IPS DF 6.9 (cell line): ENCODE measurements at regions not wholly inside any gene's neighbourhood (a gene's known extent, or its start where the extent isn't known, plus 50 kb on each side); places are given as distances from the start of the nearest gene placed in this dataset.

ENCODE experiments used
- DNase-seq: peaks from one replicate; pipeline ENCODE4 v3.0.0-alpha.2; 2013; ENCODE audit warnings: low read depth, low spot score
- H3K27ac ChIP-seq: one replicate; pipeline ENCODE4 v1.5.1; 2013; ENCODE audit warnings: low read length, control low read depth
- H3K27me3 ChIP-seq: 2 replicates; pipeline ENCODE4 v1.6.1; 2013; ENCODE audit warnings: mild to moderate bottlenecking, low read length; ENCODE audit not compliant: control insufficient read depth, insufficient read depth
- H3K36me3 ChIP-seq: 2 replicates; pipeline ENCODE4 v1.6.1; 2013; ENCODE audit warnings: low read length; ENCODE audit not compliant: control insufficient read depth, insufficient read depth
- H3K4me1 ChIP-seq: 2 replicates; pipeline ENCODE4 v1.6.1; 2013; ENCODE audit warnings: low read length; ENCODE audit not compliant: control insufficient read depth, insufficient read depth
- H3K4me3 ChIP-seq: 2 replicates; pipeline ENCODE4 v1.5.1; 2013; ENCODE audit warnings: mild to moderate bottlenecking, low read length
- H3K9me3 ChIP-seq: 2 replicates; pipeline ENCODE4 v1.6.1; 2013; ENCODE audit warnings: low read length, inconsistent platforms; ENCODE audit not compliant: control insufficient read depth, insufficient read depth
- WGBS: extraction: QIAGEN DNeasy Blood & Tissue Kit; methylation state at CpG from one replicate; pipeline ENCODE4 v1.1.7; 2013; ENCODE audit warnings: mixed read lengths, missing lambda C conversion rate; ENCODE audit not compliant: insufficient read length, insufficient coverage; 5-methylcytosine and 5-hydroxymethylcytosine counted together

DNA sequence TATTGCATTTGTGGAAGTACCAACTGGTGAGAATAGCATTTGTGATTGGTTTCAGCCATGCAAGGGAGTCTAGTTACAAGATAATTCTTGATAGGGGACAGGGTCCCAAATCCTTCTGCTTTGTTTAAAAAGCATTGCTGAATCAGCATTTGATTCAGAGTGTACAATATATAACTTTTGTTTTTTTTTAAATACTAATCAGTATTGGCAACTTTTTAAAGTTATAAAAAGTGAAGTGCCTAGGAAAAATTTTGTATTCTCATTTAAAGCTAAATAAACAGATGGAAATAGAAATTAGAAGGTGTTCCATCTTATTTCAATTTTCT is 75.4 kb upstream of the SLC25A26 start:
- no peaks in the 10 kb centered on the region for H3K27me3 ChIP-seq
- H3K36me3 ChIP-seq, result no peaks in the 10 kb centered on the region
- DNase-seq, result no peak
- H3K9me3 ChIP-seq, result no peaks in the 10 kb centered on the region
- H3K4me3 ChIP-seq, result no peak overlapping the region
- no peaks in the 10 kb centered on the region for H3K4me1 ChIP-seq
- H3K27ac ChIP-seq, result no peak overlapping the region

DNA sequence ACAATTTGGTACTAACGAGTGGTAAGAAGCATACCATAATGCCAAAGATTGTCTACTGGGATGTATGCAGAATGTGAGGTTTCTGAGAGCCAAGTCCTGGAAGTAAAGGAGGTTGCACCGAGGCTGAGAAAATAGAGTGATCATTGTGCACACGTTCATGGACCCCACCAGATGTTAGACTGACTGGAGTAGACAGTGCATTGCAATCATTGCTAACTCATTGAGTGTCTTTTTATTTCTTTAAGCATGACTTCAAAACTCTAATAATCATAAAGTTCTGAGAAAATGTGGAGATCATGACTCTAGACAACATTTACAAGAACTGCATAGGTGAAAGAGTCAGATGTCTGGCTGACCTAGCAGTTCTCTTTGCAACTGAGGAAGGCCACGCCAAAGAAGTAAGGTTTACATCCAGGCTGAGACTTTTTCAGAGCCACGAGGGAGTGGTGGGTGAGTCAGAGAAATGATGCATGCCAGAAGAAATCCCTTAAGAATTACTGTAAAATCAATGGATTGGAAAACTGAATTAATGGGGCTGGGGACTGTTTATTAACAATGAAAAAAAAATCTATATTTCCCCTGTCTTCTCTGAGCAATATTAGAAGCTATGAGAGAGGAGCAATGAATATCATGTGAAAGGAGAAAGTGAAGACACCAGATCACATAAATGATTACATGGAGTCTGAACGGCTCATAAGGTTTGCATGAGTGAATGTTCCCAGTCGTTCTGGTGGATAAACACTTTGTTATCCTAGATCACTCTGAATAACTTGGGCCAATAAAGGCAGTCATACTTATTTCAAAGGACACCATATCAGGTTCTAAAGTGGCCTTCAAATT is 76.0 kb upstream of the SLC25A26 start:
- Histone ChIP-seq H3K9me3 (no peaks in the 10 kb centered on the region), H3K4me3 (no peak overlapping the region), H3K4me1 (no peaks in the 10 kb centered on the region), H3K36me3 (no peaks in the 10 kb centered on the region), H3K27ac (no peak overlapping the region), H3K27me3 (no peaks in the 10 kb centered on the region)
- DNase-seq, result no peak
- no CpG with 5 or more reads among the region's 7 CpGs for WGBS

DNA sequence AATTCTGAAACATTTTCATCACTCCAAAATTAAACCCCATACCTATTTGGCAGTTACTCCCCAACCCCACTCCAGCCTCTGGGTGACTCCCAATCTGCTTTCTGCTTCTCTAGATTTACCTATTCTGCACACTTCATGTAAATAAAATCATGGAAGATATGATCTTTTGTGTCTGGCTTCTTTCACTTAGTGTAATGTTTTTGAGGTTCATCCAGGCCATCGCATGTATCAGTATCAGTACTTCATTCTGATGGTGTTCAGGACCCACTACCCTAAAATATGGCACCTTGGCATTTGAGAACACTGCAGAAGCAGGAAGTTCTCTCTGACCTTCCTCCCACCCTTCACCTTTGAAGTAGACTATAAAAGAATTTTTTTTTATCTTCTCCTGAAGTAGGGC is 78.7 kb upstream of the SLC25A26 start:
- no peaks in the 10 kb centered on the region for H3K9me3 ChIP-seq
- H3K36me3 ChIP-seq, result no peaks in the 10 kb centered on the region
- H3K27ac ChIP-seq, result no peak overlapping the region
- H3K4me3 ChIP-seq, result no peak overlapping the region
- no CpG with 5 or more reads among the region's 1 CpG for WGBS
- DNase-seq, result no peak
- no peaks in the 10 kb centered on the region for H3K4me1 ChIP-seq
- H3K27me3 ChIP-seq, result no peaks in the 10 kb centered on the region

DNA sequence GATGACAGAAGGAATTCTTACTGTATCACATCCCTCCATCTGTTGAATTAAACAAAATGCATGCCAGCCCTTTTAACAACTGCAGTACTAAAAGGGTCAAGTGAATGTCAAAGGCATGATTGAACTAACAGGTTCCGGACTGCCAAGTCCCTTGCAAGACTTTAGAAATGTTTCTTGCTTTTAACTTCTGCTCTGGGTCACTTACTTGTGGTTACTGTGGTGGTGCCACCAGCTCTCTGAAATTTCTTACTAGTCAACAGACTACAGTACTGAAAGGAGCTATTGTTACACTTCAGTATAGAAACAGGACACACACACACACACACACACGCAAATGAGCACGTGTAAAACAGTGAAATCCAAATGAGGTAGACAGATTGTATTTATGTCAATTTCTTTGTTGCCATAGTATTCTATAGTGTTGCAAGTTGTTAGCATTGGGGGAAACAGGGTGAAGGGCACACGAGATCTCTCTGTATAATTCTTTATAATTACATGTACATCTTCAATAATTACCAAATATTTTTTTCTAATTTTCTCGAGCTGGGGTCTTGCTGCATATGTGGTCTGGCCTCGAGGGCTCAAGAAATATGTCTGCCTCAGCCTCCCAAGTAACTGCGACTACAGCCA is 79.9 kb upstream of the SLC25A26 start:
- no peak for DNase-seq
- Histone ChIP-seq H3K27me3 (no peaks in the 10 kb centered on the region), H3K27ac (no peak overlapping the region), H3K4me1 (no peaks in the 10 kb centered on the region), H3K4me3 (no peak overlapping the region), H3K36me3 (no peaks in the 10 kb centered on the region), H3K9me3 (no peaks in the 10 kb centered on the region)
- WGBS, result no CpG with 5 or more reads among the region's 7 CpGs

DNA sequence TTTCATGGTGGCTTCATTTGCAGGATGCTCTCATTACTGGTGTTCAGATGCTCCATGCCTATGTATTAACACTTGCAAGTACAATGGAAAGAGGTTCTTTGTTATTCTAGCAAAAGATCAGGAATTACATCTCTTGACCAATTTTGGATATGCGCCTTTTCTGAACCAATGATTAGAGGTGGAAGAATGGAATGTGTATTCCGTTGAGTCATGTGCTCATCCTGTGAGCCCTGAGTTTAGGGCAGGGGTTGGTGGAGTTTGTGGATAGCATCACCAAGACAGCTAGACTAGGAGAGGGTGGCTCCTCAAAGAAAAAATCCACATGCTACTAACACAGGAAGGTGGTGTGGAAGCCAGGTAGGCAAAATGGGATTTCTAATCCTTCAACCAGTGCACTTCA is 80.7 kb upstream of the SLC25A26 start:
- H3K4me1 ChIP-seq, result no peaks in the 10 kb centered on the region
- no peak overlapping the region for H3K4me3 ChIP-seq
- no peaks in the 10 kb centered on the region for H3K36me3 ChIP-seq
- no peak overlapping the region for H3K27ac ChIP-seq
- no peak for DNase-seq
- no peaks in the 10 kb centered on the region for H3K27me3 ChIP-seq
- H3K9me3 ChIP-seq, result no peaks in the 10 kb centered on the region
- WGBS, result no CpG with 5 or more reads among the region's 2 CpGs

DNA sequence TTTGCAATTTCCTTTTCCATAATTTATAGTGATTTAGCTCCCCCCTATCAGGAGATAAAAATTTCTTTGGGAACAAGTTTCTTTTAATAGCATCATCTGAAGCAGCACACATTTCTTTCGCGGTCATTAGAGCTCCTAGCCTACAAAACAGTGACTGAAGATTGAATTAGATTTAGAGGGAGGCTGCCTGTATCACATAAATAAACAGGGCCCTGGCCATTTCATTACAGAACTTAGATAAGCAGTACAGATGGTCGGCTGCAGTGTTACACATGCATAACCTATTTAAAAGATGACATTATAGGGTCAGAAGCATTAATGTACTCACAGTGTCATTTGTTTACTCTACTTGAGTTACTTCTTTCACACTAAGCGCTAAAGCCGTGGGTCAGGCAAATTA is 81.4 kb upstream of the SLC25A26 start:
- no peaks in the 10 kb centered on the region for H3K36me3 ChIP-seq
- H3K4me3 ChIP-seq, result no peak overlapping the region
- no peak for DNase-seq
- H3K9me3 ChIP-seq, result no peaks in the 10 kb centered on the region
- WGBS, result no CpG with 5 or more reads among the region's 5 CpGs
- no peak overlapping the region for H3K27ac ChIP-seq
- H3K27me3 ChIP-seq, result no peaks in the 10 kb centered on the region
- H3K4me1 ChIP-seq, result no peaks in the 10 kb centered on the region

DNA sequence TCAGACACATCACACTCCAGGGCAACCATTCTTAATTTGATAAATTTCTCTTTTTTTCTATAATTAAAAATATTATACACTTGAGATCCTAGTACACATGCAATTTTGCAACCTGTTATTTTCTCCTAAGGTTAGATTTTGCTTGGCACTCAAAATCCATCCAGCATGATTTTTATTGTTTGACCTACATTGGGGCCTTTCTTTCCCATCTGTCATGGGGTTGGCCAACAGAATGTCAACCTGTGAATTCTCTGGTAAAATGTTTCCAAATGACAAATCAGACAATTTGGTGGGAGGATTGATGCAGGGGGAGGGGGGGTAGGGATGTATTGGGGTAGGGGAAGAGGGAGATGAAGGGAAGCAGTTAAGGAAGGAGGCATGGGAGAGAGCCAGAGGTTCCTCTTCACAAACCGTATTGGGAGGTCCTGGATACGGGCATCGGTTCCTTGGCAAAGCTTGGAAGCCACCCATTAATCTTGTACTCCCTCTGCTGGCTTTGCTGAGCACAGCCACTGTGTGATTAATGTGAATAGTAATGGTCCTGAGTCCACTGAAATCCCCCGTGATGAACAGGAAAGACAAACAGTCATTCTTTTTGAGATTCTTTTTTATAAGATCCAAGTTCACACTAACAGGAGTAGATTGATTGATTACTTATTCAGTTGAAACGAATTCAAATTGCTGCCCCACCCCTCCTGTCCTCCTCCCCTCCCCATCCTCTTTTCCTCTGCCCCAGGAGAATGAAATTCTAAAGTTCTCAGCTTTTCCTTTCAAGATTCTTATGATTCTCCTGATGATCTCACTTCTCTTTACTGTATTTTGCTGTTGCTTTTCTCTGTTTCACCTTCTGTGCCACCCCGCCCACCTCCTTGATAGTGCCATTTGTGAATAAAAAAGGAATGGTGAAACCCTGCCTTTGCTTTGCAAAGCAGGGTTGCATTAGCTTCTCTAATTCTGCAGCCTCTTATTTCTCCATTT is 82.2 kb upstream of the SLC25A26 start:
- no peaks in the 10 kb centered on the region for H3K36me3 ChIP-seq
- H3K4me1 ChIP-seq, result no peaks in the 10 kb centered on the region
- no peaks in the 10 kb centered on the region for H3K9me3 ChIP-seq
- DNase-seq, result peak; percentile 54
- no CpG with 5 or more reads among the region's 6 CpGs for WGBS
- H3K27me3 ChIP-seq, result no peaks in the 10 kb centered on the region
- H3K4me3 ChIP-seq, result no peak overlapping the region
- no peak overlapping the region for H3K27ac ChIP-seq

DNA sequence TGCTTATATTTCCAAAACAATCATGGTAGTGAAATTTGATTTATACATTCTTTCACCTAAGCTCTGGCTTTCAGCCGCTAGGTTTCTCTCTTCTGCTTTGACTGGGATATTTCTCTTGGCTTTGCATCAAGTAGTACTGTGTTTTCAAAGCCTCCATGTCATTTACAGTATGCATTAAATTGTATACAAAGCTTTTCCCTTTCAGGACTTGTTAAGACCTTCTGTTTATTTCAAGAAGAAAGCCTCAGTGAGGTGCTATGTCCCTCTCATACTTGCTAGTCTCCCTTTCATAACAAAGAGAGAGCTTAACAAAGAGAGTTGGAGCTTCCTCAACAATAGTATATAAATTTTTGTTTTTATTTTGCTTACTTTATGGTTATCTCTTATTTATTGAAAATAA is 84.2 kb upstream of the SLC25A26 start:
- Histone ChIP-seq H3K4me1 (no peaks in the 10 kb centered on the region), H3K4me3 (no peak overlapping the region), H3K36me3 (no peaks in the 10 kb centered on the region), H3K27ac (no peak overlapping the region), H3K9me3 (no peaks in the 10 kb centered on the region), H3K27me3 (no peaks in the 10 kb centered on the region)
- WGBS, result no CpG with 5 or more reads among the region's 1 CpG
- DNase-seq, result no peak

DNA sequence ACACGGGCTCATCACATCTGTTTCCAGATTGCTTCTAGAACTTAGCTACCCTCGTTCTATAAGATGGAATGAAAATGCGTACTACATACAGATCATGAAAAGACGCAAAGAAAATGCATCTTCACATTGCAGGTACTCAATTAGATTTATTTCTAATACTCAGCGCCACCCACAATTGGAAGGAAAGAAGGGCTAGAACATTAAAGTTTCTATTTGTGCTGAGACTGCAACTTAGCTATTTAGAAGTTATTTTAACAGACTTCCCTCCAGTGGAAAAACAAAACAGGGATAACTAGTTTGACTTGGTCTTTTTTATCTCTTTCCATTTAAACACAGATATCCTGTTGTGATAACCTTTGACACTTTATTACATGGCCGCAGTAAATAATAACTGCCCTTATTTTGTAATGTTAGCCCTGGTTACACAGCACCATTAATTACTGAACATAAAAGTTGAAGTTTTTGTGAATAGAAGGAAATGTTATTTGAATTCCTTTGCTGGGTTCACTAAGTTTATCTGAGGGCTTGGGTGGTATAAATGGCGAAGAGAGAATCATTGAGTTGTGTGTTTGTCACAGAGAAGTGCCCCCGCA is 86.9 kb upstream of the SLC25A26 start:
- WGBS, result 100% methylated on average over 1 of the region's 8 CpGs
- no peaks in the 10 kb centered on the region for H3K36me3 ChIP-seq
- no peaks in the 10 kb centered on the region for H3K4me1 ChIP-seq
- no peak for DNase-seq
- H3K27ac ChIP-seq, result no peak overlapping the region
- H3K4me3 ChIP-seq, result no peak overlapping the region
- no peaks in the 10 kb centered on the region for H3K27me3 ChIP-seq
- no peaks in the 10 kb centered on the region for H3K9me3 ChIP-seq

DNA sequence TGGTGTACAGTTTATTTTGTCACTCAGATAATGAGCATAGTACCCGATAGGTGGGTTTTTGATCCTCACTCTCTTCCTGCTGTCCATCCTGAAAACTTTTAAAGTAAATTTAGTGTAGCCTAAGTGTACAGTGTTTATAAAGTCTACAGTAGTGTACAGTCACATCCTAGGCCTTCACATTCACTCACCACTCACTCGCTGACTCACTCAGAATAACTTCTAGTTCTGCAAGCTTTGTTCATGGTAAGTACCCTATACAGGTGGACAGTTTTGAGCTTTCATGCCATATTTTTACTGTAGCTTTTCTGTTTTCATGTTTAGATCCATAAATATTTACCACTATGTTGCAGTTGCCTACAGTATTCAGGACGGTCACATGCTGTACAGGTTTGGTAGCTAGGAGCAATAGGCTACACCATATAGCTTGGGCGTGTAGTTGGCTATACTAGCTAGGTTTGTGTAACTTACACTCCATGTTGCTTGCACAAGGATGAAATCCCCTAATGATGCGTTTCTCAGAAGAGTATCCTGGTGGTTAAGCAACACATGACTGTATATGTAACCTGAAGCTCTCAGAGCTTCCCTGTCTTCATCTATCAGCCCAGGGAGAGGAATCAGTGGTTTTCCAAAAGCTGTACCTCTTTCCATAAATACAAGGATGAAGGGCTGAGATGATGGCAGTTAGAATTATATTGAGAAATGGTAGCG is 87.6 kb upstream of the SLC25A26 start:
- no peak for DNase-seq
- no CpG with 5 or more reads among the region's 6 CpGs for WGBS
- Histone ChIP-seq H3K9me3 (no peaks in the 10 kb centered on the region), H3K27me3 (no peaks in the 10 kb centered on the region), H3K4me3 (no peak overlapping the region), H3K4me1 (no peaks in the 10 kb centered on the region), H3K36me3 (no peaks in the 10 kb centered on the region), H3K27ac (no peak overlapping the region)
